Brain microvascular endothelial cell (primary cell): ENCODE measurements at regions not wholly inside any gene's neighbourhood (a gene's known extent, or its start where the extent isn't known, plus 50 kb on each side); places are given as distances from the start of the nearest gene placed in this dataset.

Experiments used
- DNase-seq: peaks from one replicate; pipeline ENCODE4 v3.0.0-alpha.2; 2020
- H3K27ac ChIP-seq: fragments of 250-450 bp; sonication (Bioruptor Pico); 2 replicates; pipeline ENCODE4 v1.5.1; 2020; ENCODE audit warnings: mild to moderate bottlenecking, moderate library complexity
- H3K27me3 ChIP-seq: fragments of 250-450 bp; sonication (Bioruptor Pico); replicated peaks from 2 replicates; pipeline ENCODE4 v1.5.1; 2020; ENCODE audit warnings: mild to moderate bottlenecking
- H3K36me3 ChIP-seq: fragments of 250-450 bp; sonication (Bioruptor Pico); replicated peaks from 2 replicates; pipeline ENCODE4 v1.5.1; 2020; ENCODE audit warnings: mild to moderate bottlenecking
- H3K4me3 ChIP-seq: 2 replicates; pipeline ENCODE4 v1.5.1; 2011; ENCODE audit warnings: low read depth, mild to moderate bottlenecking, control low read depth, low read length, moderate library complexity
- in situ Hi-C: cut with HindIII; loops from 2 replicates; pipeline ENCODE4 v1.10.0; 2017; ENCODE audit warnings: low sequenced_read_pairs, low pct_ligation_motif_present
- TF ChIP-seq, protein P1 (sequence below): IDR thresholded peaks from 2 replicates; pipeline ENCODE4 v1.5.1; 2011; ENCODE audit warnings: low read depth, mild to moderate bottlenecking, moderate library complexity, low read length, control low read depth, inconsistent platforms; ENCODE audit errors: missing control alignments

DNA sequence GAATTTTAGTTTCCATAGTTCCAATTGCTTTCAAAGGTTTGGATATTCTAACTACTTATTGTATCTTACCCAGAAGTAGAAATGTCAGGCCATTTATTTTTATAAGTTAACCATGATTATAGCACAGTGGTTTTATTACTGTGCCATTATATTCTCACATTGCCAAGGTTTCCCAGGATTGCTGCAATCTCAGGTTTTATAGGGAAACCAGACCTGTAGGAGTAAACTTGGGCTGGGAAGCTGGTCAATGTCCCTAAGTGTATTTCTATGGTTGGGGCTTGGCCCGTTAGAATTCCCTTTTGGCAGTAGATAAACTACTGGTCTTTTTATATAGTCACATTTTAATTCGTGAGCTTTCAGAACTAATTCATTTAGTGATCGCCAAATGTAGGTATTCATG lies 396.6 kb upstream of the KCNN2 start:
- TF ChIP-seq, protein P1, sequence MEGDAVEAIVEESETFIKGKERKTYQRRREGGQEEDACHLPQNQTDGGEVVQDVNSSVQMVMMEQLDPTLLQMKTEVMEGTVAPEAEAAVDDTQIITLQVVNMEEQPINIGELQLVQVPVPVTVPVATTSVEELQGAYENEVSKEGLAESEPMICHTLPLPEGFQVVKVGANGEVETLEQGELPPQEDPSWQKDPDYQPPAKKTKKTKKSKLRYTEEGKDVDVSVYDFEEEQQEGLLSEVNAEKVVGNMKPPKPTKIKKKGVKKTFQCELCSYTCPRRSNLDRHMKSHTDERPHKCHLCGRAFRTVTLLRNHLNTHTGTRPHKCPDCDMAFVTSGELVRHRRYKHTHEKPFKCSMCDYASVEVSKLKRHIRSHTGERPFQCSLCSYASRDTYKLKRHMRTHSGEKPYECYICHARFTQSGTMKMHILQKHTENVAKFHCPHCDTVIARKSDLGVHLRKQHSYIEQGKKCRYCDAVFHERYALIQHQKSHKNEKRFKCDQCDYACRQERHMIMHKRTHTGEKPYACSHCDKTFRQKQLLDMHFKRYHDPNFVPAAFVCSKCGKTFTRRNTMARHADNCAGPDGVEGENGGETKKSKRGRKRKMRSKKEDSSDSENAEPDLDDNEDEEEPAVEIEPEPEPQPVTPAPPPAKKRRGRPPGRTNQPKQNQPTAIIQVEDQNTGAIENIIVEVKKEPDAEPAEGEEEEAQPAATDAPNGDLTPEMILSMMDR, result no peak
- in situ Hi-C loops, result no loop called here
- H3K27ac ChIP-seq, result no peak overlapping the region
- H3K36me3 ChIP-seq, result no peaks in the 10 kb centered on the region
- H3K4me3 ChIP-seq, result no peak overlapping the region
- no peak for DNase-seq
- H3K27me3 ChIP-seq, result no peaks in the 10 kb centered on the region

DNA sequence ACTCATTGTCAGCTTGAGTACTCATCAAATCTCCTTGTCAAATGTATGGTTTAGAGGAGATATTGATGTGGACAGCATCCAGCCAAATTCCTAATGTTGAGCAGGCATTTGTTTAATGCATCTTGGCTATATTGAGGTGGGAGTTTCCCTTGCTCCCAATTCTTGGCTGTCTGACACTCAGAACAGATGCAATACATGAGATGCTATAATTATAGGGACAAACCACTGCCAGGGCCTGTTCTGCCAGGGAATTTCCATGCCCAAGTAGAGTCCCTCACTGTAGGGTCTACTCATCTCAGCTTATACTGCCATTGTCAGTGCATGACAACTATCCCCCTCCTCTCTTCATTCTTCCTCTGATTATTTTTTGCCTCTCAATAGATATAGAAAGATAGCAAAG lies 392.0 kb upstream of the KCNN2 start:
- Histone ChIP-seq H3K36me3 (no peaks in the 10 kb centered on the region), H3K27ac (no peak overlapping the region), H3K4me3 (no peak overlapping the region), H3K27me3 (no peaks in the 10 kb centered on the region)
- TF ChIP-seq, protein P1, result no peak
- no peak for DNase-seq
- in situ Hi-C loops, result no loop called here

DNA sequence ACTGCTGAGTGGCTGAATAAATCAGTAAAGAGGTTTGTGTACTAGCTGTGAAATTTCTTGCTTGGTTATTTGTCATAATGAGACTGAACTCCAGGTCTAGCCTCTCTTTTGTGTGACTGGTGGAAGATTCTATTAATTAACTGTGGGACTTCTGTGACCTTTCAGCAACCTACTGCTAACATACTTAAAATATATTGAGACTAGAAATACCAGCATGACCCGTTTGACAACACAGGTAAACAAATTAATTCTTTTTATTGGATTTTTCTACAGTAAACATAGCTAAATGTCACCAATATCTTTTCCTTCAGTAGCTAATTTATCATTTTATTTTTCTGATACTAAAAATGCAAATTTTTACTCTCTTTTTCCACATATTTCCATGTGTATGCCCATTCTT lies 390.4 kb upstream of the KCNN2 start:
- Histone ChIP-seq H3K27ac (no peak overlapping the region), H3K27me3 (no peaks in the 10 kb centered on the region), H3K36me3 (no peaks in the 10 kb centered on the region), H3K4me3 (no peak overlapping the region)
- DNase-seq, result no peak
- TF ChIP-seq, protein P1, result no peak
- in situ Hi-C loops, result no loop called here

DNA sequence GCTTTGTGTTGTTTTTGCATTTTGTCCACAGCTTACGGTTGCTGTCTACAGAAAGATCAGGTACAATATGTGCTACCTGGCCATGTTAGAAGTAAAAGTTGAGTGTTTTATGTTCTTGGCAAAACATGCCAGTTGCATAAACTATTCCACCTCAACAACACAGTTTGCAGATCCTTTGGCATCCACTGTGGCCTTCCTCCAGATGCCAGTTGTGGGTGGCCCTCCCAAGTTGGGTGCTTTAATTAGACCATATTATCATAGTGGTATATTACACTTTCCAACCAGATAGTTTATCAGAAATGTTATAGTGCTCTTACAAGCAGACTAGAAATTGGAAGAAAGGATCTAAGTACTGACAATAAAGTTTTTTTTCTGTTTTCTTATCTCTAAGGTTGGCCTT lies 386.9 kb upstream of the KCNN2 start:
- no peaks in the 10 kb centered on the region for H3K27me3 ChIP-seq
- in situ Hi-C loops, result no loop called here
- H3K4me3 ChIP-seq, result no peak overlapping the region
- TF ChIP-seq, protein P1, result no peak
- no peaks in the 10 kb centered on the region for H3K36me3 ChIP-seq
- no peak overlapping the region for H3K27ac ChIP-seq
- DNase-seq, result no peak

DNA sequence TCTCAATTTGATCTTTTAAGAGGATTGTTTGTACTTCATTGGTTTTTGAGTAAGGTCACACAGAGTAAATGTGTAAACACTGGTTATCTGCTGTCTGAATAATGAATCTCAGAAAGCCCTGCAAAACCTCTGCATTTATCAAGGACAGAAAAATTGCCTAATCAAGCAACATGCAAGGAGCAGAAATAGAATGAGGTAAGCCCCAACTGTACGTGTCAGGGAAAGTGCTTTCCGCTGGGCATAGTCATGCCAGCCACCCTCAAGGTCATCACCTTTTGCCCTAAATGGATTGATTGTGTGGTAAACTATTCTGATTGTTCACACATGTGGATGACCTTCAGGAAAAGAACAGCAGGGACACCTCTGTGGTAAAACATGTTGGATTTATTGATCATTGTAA lies 376.9 kb upstream of the KCNN2 start:
- no peak overlapping the region for H3K27ac ChIP-seq
- in situ Hi-C loops, result no loop called here
- TF ChIP-seq, protein P1, result no peak
- no peaks in the 10 kb centered on the region for H3K27me3 ChIP-seq
- no peak for DNase-seq
- H3K36me3 ChIP-seq, result no peaks in the 10 kb centered on the region
- H3K4me3 ChIP-seq, result no peak overlapping the region

DNA sequence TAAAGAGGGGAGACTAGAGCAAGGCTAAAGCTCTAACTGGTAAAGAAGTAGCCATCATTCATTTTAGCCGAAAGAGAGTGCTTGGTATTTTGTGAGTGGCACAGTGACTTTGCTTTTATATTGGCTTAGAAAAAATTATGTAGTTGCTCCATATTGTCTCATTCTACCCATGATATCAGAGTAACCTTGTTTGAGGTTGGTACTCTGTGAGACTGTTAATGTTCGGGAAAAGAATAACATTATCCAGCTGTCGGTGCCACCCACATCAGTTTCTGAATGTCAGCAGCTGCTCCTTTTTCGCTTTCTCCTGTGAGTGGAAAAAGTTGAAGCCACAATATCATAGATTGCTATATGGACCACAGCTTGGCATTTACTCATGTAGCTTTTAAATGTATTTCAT lies 376.4 kb upstream of the KCNN2 start:
- TF ChIP-seq, protein P1, result no peak
- DNase-seq, result no peak
- no peaks in the 10 kb centered on the region for H3K36me3 ChIP-seq
- no peak overlapping the region for H3K4me3 ChIP-seq
- in situ Hi-C loops, result no loop called here
- H3K27ac ChIP-seq, result no peak overlapping the region
- H3K27me3 ChIP-seq, result no peaks in the 10 kb centered on the region
